ENCODE measurements at regions not wholly inside any gene's neighbourhood (a gene's known extent, or its start where the extent isn't known, plus 50 kb on each side); places are given as distances from the start of the nearest gene placed in this dataset.

DNA sequence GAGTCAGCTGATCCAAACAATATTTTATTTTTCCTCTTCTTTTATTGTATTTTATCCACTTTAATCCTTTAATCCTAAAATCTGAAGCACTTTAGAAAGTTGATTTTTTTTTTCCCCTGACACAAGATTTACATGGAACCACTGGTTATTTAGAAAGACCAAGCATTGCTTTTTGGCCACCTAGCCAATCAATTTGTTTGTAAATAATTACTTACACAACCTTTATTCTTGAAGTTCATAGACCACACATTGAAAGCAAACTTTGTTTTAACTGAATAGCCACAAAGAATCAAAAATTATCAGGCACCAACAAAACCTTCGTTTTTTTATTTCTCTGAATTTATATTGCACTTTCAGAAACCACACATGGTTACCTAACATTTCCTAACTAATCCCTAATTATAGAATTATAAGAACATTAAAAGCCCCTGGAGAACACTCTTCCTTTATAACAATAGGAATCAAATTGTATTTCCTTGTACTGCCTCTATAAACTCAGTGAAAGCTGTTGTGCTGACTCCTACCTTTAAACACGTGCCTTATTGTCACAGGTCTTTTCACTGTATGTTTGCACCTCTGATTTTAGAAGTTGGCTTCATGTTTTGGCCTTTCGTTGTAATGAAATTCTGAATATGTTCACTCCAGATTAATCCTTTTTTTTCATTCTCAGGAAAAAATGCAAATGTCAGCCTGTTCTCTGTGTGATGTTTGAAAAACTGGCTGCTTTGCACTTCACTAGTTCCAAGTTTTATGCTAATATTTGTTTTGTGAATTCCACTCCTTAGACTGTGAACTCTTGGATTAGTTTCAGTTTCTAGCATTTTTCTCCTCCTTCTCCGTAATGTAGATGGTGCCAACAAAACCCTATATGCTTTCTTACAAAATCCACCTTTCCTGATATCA lies 1511.9 kb downstream of the REEP3 start:
- Histone ChIP-seq H3K27me3 (no peaks in the 10 kb centered on the region), H3K36me3 (no peaks in the 10 kb centered on the region), H3K9me3 (peaks cover 0 to 7% of the 10 kb centered on the region in 2 donors), H3K27ac (no peak overlapping the region), H3K4me3 (no peak overlapping the region), H3K4me1 (ENCODE audit: insufficient read depth) (no peaks in the 10 kb centered on the region)
- no peak for DNase-seq
- TF ChIP-seq POLR2A (IDR thresholded peaks at IDR 0.05), result no peak
- no peak for TF ChIP-seq EP300 (IDR thresholded peaks at IDR 0.05)
- TF ChIP-seq, protein P1, sequence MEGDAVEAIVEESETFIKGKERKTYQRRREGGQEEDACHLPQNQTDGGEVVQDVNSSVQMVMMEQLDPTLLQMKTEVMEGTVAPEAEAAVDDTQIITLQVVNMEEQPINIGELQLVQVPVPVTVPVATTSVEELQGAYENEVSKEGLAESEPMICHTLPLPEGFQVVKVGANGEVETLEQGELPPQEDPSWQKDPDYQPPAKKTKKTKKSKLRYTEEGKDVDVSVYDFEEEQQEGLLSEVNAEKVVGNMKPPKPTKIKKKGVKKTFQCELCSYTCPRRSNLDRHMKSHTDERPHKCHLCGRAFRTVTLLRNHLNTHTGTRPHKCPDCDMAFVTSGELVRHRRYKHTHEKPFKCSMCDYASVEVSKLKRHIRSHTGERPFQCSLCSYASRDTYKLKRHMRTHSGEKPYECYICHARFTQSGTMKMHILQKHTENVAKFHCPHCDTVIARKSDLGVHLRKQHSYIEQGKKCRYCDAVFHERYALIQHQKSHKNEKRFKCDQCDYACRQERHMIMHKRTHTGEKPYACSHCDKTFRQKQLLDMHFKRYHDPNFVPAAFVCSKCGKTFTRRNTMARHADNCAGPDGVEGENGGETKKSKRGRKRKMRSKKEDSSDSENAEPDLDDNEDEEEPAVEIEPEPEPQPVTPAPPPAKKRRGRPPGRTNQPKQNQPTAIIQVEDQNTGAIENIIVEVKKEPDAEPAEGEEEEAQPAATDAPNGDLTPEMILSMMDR (IDR thresholded peaks at IDR 0.05), result no peak
- intact Hi-C loops (cut with DNase I), result no loop called here
- WGBS, 3 donors, result 24 to 42% (median 32%) methylated on average over 4 of the region's 4 CpGs

DNA sequence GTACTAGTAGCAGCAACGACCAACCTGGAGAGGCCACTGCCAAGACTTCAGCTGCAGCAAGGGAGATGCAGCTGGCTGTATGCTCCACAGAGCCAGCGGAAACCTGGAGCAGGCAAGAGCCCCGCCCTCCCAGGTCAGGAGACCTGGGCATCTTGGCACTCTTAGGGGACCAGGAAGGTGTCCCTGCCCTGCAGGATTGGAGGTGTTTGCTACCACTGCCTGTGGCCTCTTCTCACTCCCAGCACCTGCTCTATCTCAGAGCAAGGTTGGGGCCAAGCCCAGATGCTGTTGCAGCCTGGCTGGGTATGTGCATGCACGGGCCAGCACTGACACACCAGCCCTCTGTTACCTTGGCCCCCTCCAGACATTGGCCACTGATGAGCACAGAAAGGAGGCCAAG lies 1512.8 kb downstream of the REEP3 start:
- WGBS, 3 donors, result 72 to 79% (median 74%) methylated on average over 4 of the region's 4 CpGs
- Histone ChIP-seq H3K27me3 (no peaks in the 10 kb centered on the region), H3K9me3 (peaks cover 0 to 7% of the 10 kb centered on the region in 2 donors), H3K27ac (no peak overlapping the region), H3K36me3 (no peaks in the 10 kb centered on the region), H3K4me1 (ENCODE audit: insufficient read depth) (no peaks in the 10 kb centered on the region), H3K4me3 (no peak overlapping the region)
- DNase-seq, result no peak
- TF ChIP-seq EP300 (IDR thresholded peaks at IDR 0.05) (no peak), POLR2A (IDR thresholded peaks at IDR 0.05) (no peak)
- TF ChIP-seq, protein P1 (IDR thresholded peaks at IDR 0.05), result no peak
- intact Hi-C loops (cut with DNase I), result no loop called here

DNA sequence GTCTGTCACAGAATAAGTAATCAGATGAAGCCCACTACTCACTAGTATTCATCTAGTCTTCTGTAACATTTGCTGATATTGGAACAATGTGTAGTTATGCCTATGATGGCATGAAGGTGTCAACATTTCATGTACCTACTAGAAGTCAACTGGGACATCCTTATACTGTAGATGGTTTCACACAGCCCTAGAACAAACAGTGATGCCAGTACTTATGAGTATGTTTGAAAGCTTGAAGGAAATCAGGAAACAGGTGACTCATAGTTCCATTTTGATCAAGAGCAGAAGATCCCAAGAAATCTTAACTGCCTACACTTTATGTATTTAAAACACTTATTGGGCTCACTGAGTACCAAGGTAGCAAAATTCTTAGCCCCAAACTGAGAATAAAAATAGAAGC lies 1519.6 kb downstream of the REEP3 start:
- no peak overlapping the region for H3K27ac ChIP-seq
- no peaks in the 10 kb centered on the region for H3K27me3 ChIP-seq
- no peak for DNase-seq
- H3K4me1 ChIP-seq (ENCODE audit: insufficient read depth), result no peaks in the 10 kb centered on the region
- TF ChIP-seq, protein P1 (IDR thresholded peaks at IDR 0.05), result no peak
- TF ChIP-seq EP300 (IDR thresholded peaks at IDR 0.05) (no peak), POLR2A (IDR thresholded peaks at IDR 0.05) (no peak)
- no peak overlapping the region for H3K4me3 ChIP-seq
- no peaks in the 10 kb centered on the region for H3K9me3 ChIP-seq
- intact Hi-C loops (cut with DNase I), result no loop called here
- no peaks in the 10 kb centered on the region for H3K36me3 ChIP-seq

DNA sequence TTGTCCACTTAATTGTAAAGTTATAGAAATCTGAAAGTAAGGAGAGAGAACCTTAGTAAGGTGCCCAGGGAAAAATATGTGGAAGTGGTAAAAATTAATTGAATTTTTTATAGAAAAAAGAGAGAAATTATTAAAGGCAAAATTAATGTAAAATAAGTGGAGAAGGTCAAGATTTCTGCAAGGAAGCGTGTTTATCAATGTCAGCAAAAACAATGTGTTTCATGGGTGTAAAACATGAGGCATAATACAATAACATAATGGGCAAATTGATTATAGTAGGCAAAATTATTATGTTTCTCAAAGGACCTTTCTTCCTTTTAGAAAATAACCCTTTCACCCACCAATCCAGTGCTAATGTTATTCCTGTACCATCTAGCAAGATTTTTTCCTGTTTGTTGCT lies 1520.1 kb downstream of the REEP3 start:
- H3K27ac ChIP-seq, result no peak overlapping the region
- intact Hi-C loops (cut with DNase I), result no loop called here
- no peak for DNase-seq
- 72 to 87% (median 82%) methylated on average over 1 of the region's 1 CpG for WGBS, 3 donors
- H3K4me1 ChIP-seq (ENCODE audit: insufficient read depth), result no peaks in the 10 kb centered on the region
- TF ChIP-seq, protein P1 (IDR thresholded peaks at IDR 0.05), result no peak
- TF ChIP-seq POLR2A (IDR thresholded peaks at IDR 0.05), result no peak
- no peak for TF ChIP-seq EP300 (IDR thresholded peaks at IDR 0.05)
- no peaks in the 10 kb centered on the region for H3K36me3 ChIP-seq
- no peaks in the 10 kb centered on the region for H3K27me3 ChIP-seq
- H3K4me3 ChIP-seq, result no peak overlapping the region
- no peaks in the 10 kb centered on the region for H3K9me3 ChIP-seq
